ENCODE measurements at regions not wholly inside any gene's neighbourhood (a gene's known extent, or its start where the extent isn't known, plus 50 kb on each side); places are given as distances from the start of the nearest gene placed in this dataset.

GRCh38 chr13:47142105-47142504 lies 245.3 kb upstream of the HTR2A start:
- ChIA-PET CTCF (no interaction called here), POLR2A (ENCODE audit: unreplicated experiment) (no interaction called here)
- no peak overlapping the region for H3K4me2 ChIP-seq (ENCODE audit: low read depth, low read length)
- H3K18ac ChIP-seq (ENCODE audit: low read depth, low read length) = no peak overlapping the region
- in situ Hi-C loops (cut with MboI; ENCODE audit: low sequenced_read_pairs) = no loop called here
- H2AFZ ChIP-seq (replicated peaks; ENCODE audit: low read length, poor library complexity) = no peak overlapping the region
- no peak for ATAC-seq (ENCODE audit: low read depth)
- no TSS peak for BruUV-seq (replicated peaks)
- H3K23ac ChIP-seq (ENCODE audit: low read depth, low read length) = no peak overlapping the region
- no peak overlapping the region for H3K4me3 ChIP-seq (ENCODE audit: insufficient read depth, low read depth, low read length)
- dilution Hi-C loops (cut with HindIII; ENCODE audit: low sequenced_read_pairs, unreplicated experiment) = no loop called here
- no peak overlapping the region for H3K27ac ChIP-seq (ENCODE audit: insufficient read depth, low read length)
- H3K9me3 ChIP-seq (ENCODE audit: control insufficient read depth, insufficient read depth, low read length) = no peaks in the 10 kb centered on the region
- H4K20me1 ChIP-seq (ENCODE audit: insufficient read depth, low read length) = no peaks in the 10 kb centered on the region
- H2BK20ac ChIP-seq (ENCODE audit: low read depth, low read length) = no peak overlapping the region
- no peak overlapping the region for H4K91ac ChIP-seq (ENCODE audit: insufficient read depth, low read depth, low read length)
- no peaks in the 10 kb centered on the region for H3K36me3 ChIP-seq (ENCODE audit: control insufficient read depth, insufficient read depth, low read length)
- H2BK120ac ChIP-seq (ENCODE audit: low read depth, low read length) = no peak overlapping the region
- intact Hi-C loops (cut with micrococcal nuclease) = no loop called here
- WGBS, 2 experiments (ENCODE audit: extremely low coverage in 2 of 2, insufficient read length in 1 of 2) = no CpG with 5 or more reads among the region's 2 CpGs
- no peak overlapping the region for H4K5ac ChIP-seq (ENCODE audit: low read depth, low read length)
- no peak overlapping the region for H3K14ac ChIP-seq (replicated peaks; ENCODE audit: low read depth, low read length)
- no peak overlapping the region for H3K4ac ChIP-seq (ENCODE audit: low read depth, low read length)
- no peak overlapping the region for H2BK15ac ChIP-seq (ENCODE audit: low read depth, low read length)
- no peaks in the 10 kb centered on the region for H3K9me1 ChIP-seq (ENCODE audit: insufficient read depth, low read length)
- TF ChIP-seq CHD1 (IDR thresholded peaks at IDR 0.05; ENCODE audit: low read depth, low read length) (no peak), MAFK (IDR thresholded peaks at IDR 0.05; ENCODE audit: low read depth, low read length) (no peak), RFX5 (IDR thresholded peaks at IDR 0.05; ENCODE audit: low read depth, low read length) (no peak), BHLHE40 (IDR thresholded peaks at IDR 0.05; ENCODE audit: low read depth, low read length) (no peak), CTCF (conservative IDR thresholded peaks at IDR 0.05; ENCODE audit: low read depth, low read length) (no peak), USF2 (IDR thresholded peaks at IDR 0.05; ENCODE audit: low read depth, low read length) (no peak), ELK1 (IDR thresholded peaks at IDR 0.05; ENCODE audit: borderline replicate concordance, low read depth, low read length) (no peak), CEBPB (IDR thresholded peaks at IDR 0.05; ENCODE audit: low read depth, low read length) (no peak), MXI1 (IDR thresholded peaks at IDR 0.05; ENCODE audit: borderline replicate concordance, low read depth, low read length) (no peak), NFE2L2 (IDR thresholded peaks at IDR 0.05; ENCODE audit: low read depth, low read length) (no peak), RAD21 (IDR thresholded peaks at IDR 0.05; ENCODE audit: low read length) (no peak), POLR2A (IDR thresholded peaks at IDR 0.05; ENCODE audit: low read depth, low read length) (no peak), RCOR1 (IDR thresholded peaks at IDR 0.05; ENCODE audit: insufficient replicate concordance, low read length) (no peak), MAZ (IDR thresholded peaks at IDR 0.05; ENCODE audit: borderline replicate concordance, low read depth, low read length) (no peak), FOS (IDR thresholded peaks at IDR 0.05; ENCODE audit: low read depth, low read length) (no peak), SMC3 (IDR thresholded peaks at IDR 0.05; ENCODE audit: low read depth, low read length) (no peak)
- no peak overlapping the region for H3K9ac ChIP-seq (ENCODE audit: low read depth, low read length)
- no peak overlapping the region for H2AK9ac ChIP-seq (replicated peaks; ENCODE audit: low read depth, low read length, poor library complexity)
- no peaks in the 10 kb centered on the region for H3K27me3 ChIP-seq (ENCODE audit: control insufficient read depth, insufficient read depth, low read length)
- peaks cover 4% of the 10 kb centered on the region for H3K4me1 ChIP-seq (ENCODE audit: control insufficient read depth, insufficient read depth, low read length)
- H3K79me1 ChIP-seq (ENCODE audit: low read depth in 1 of 2, low read length in 2 of 2) = no peaks in the 10 kb centered on the region
- no peak overlapping the region for H2AK5ac ChIP-seq (ENCODE audit: low read depth, low read length)
- no peak overlapping the region for H4K8ac ChIP-seq (ENCODE audit: low read depth in 2 of 2, low read length in 2 of 2)
- no peak for DNase-seq
- no peak overlapping the region for H2BK5ac ChIP-seq (ENCODE audit: low read depth, low read length, poor library complexity, severe bottlenecking)
- no peak overlapping the region for H3K56ac ChIP-seq (ENCODE audit: extremely low read depth, insufficient read depth, low read length)
